ENCODE measurements at regions not wholly inside any gene's neighbourhood (a gene's known extent, or its start where the extent isn't known, plus 50 kb on each side); places are given as distances from the start of the nearest gene placed in this dataset.

GRCh38 chr17:77853191-77853977, 105.1 kb upstream of the TNRC6C start:
- Histone ChIP-seq H3K4me2 (ENCODE audit: low read length) (no peak overlapping the region), H3K36me3 (ENCODE audit: control insufficient read depth, low read length) (no peaks in the 10 kb centered on the region), H3K27ac (ENCODE audit: low read depth, low read length) (no peak overlapping the region), H3F3A (ENCODE audit: control insufficient read depth, insufficient read depth) (no peaks in the 10 kb centered on the region), H3K27me3 (ENCODE audit: control insufficient read depth, low read length) (peaks cover 6% of the 10 kb centered on the region; the same call in 1 of the 2 replicates), H3K9me2 (replicated peaks; ENCODE audit: control insufficient read depth, low read length) (no peaks in the 10 kb centered on the region), H3K79me2 (ENCODE audit: control insufficient read depth, low read length) (no peaks in the 10 kb centered on the region), H3K4me1 (ENCODE audit: control insufficient read depth, low read length) (no peaks in the 10 kb centered on the region), H3K4me3 (ENCODE audit: low read length) (no peak overlapping the region), H4K20me1 (ENCODE audit: control insufficient read depth, insufficient read depth, low read depth, low read length) (no peaks in the 10 kb centered on the region), H3K9me3 (ENCODE audit: control insufficient read depth, insufficient read depth, low read length) (no peaks in the 10 kb centered on the region)
- TF ChIP-seq EZH2phosphoT487 (IDR thresholded peaks at IDR 0.05; ENCODE audit: borderline replicate concordance, low read length) (no peak), CTCF (IDR thresholded peaks at IDR 0.05; ENCODE audit: low read depth, low read length, poor library complexity, severe bottlenecking) (no peak)

GRCh38 chr17:77854083-77854758, 104.3 kb upstream of the TNRC6C start:
- Histone ChIP-seq H3K4me2 (ENCODE audit: low read length) (no peak overlapping the region), H3K79me2 (ENCODE audit: control insufficient read depth, low read length) (no peaks in the 10 kb centered on the region), H4K20me1 (ENCODE audit: control insufficient read depth, insufficient read depth, low read depth, low read length) (no peaks in the 10 kb centered on the region), H3K36me3 (ENCODE audit: control insufficient read depth, low read length) (no peaks in the 10 kb centered on the region), H3F3A (ENCODE audit: control insufficient read depth, insufficient read depth) (no peaks in the 10 kb centered on the region), H3K27me3 (ENCODE audit: control insufficient read depth, low read length) (peaks cover 9% of the 10 kb centered on the region; the same call in 1 of the 2 replicates), H3K9me3 (ENCODE audit: control insufficient read depth, insufficient read depth, low read length) (no peaks in the 10 kb centered on the region), H3K4me1 (ENCODE audit: control insufficient read depth, low read length) (no peaks in the 10 kb centered on the region), H3K4me3 (ENCODE audit: low read length) (no peak overlapping the region), H3K27ac (ENCODE audit: low read depth, low read length) (no peak overlapping the region), H3K9me2 (replicated peaks; ENCODE audit: control insufficient read depth, low read length) (no peaks in the 10 kb centered on the region)
- TF ChIP-seq CTCF (IDR thresholded peaks at IDR 0.05; ENCODE audit: low read depth, low read length, poor library complexity, severe bottlenecking) (no peak), EZH2phosphoT487 (IDR thresholded peaks at IDR 0.05; ENCODE audit: borderline replicate concordance, low read length) (no peak)

GRCh38 chr17:77854759-77855745, 103.5 kb upstream of the TNRC6C start:
- Histone ChIP-seq H3K4me3 (ENCODE audit: low read length) (no peak overlapping the region), H3K79me2 (ENCODE audit: control insufficient read depth, low read length) (no peaks in the 10 kb centered on the region), H3K9me3 (ENCODE audit: control insufficient read depth, insufficient read depth, low read length) (no peaks in the 10 kb centered on the region), H3K27me3 (ENCODE audit: control insufficient read depth, low read length) (peaks cover 12% of the 10 kb centered on the region; the same call in 1 of the 2 replicates), H3K27ac (ENCODE audit: low read depth, low read length) (no peak overlapping the region), H3K9me2 (replicated peaks; ENCODE audit: control insufficient read depth, low read length) (no peaks in the 10 kb centered on the region), H3F3A (ENCODE audit: control insufficient read depth, insufficient read depth) (no peaks in the 10 kb centered on the region), H3K36me3 (ENCODE audit: control insufficient read depth, low read length) (no peaks in the 10 kb centered on the region), H4K20me1 (ENCODE audit: control insufficient read depth, insufficient read depth, low read depth, low read length) (no peaks in the 10 kb centered on the region), H3K4me1 (ENCODE audit: control insufficient read depth, low read length) (no peaks in the 10 kb centered on the region), H3K4me2 (ENCODE audit: low read length) (no peak overlapping the region)
- TF ChIP-seq EZH2phosphoT487 (IDR thresholded peaks at IDR 0.05; ENCODE audit: borderline replicate concordance, low read length) (no peak), CTCF (IDR thresholded peaks at IDR 0.05; ENCODE audit: low read depth, low read length, poor library complexity, severe bottlenecking) (no peak)
